CD4-positive, alpha-beta T cell treated with Interleukin-17A for 1 hour (primary cell): ENCODE measurements at regions not wholly inside any gene's neighbourhood (a gene's known extent, or its start where the extent isn't known, plus 50 kb on each side); places are given as distances from the start of the nearest gene placed in this dataset.
"Not testable (repeated sequence)": the region's sequence is repeated elsewhere in the genome, so short reads cannot be mapped to it uniquely, and the experiment has no call there.

Experiments
- DNase-seq: peaks from one replicate; pipeline ENCODE4 v3.0.0-alpha.2; 2020

- DNase-seq = no peak
Measured at GRCh38 chr11:134508219-134508990, 96.4 kb upstream of the B3GAT1 start.

GRCh38 chr11:134506046-134506445 lies 94.0 kb upstream of the B3GAT1 start:
- no peak for DNase-seq

- no peak for DNase-seq
Measured at GRCh38 chr11:134505125-134505524, 93.1 kb upstream of the B3GAT1 start.

GRCh38 chr11:134504146-134504905 lies 92.3 kb upstream of the B3GAT1 start:
- DNase-seq = no peak

- DNase-seq = no peak
Measured at GRCh38 chr11:134503596-134503995, 91.6 kb upstream of the B3GAT1 start.

- DNase-seq = no peak
Measured at GRCh38 chr11:134503100-134503499, 91.1 kb upstream of the B3GAT1 start.

- DNase-seq = no peak
Measured at GRCh38 chr11:134502153-134502550, 90.1 kb upstream of the B3GAT1 start.

GRCh38 chr11:134501406-134502152 lies 89.5 kb upstream of the B3GAT1 start:
- no peak for DNase-seq

- no peak for DNase-seq
Measured at GRCh38 chr11:134500621-134501020, 88.6 kb upstream of the B3GAT1 start.

- DNase-seq = no peak
Measured at GRCh38 chr11:134499990-134500389, 87.9 kb upstream of the B3GAT1 start.

- no peak for DNase-seq
Measured at GRCh38 chr11:134498326-134499139, 86.5 kb upstream of the B3GAT1 start.

DNA sequence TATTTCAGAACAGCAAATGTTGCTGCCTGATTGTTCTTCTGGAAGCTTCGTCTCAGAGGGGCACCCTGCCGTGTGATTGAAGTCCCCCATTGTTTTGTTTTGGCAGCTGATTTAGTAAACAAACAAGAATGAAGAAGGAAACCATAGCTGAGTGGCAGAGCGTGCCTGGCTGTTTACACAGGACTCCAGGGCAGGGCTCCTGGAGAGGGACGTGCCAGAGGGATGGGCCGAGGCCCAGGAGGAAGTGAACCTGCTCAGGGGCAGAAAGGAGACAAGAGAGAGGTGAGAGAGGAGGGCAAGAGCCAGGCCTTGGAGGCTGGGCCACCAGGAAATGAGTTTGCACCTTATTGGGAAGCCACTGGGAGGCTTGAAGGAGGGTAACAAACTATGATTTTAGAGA lies 85.5 kb upstream of the B3GAT1 start:
- DNase-seq = no peak

- not testable (repeated sequence) for DNase-seq
Measured at GRCh38 chr11:134496058-134496457, 84.0 kb upstream of the B3GAT1 start.

DNA sequence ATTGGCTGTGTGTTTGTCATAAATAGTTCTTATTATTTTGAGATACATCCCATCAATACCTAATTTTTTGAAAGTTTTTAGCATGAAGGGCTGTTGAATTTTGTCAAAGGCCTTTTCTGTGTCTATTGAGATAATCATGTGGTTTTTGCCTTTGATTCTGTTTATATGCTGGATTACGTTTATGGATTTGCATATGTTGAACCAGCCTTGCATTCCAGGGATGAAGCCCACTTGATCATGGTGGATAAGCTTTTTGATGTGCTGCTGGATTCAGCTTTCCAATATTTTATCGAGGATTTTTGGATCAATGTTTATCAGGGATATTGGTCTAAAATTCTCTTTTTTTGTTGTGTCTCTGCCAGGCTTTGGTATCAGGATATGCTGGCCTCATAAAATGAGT lies 82.4 kb upstream of the B3GAT1 start:
- DNase-seq = not testable (repeated sequence)

DNA sequence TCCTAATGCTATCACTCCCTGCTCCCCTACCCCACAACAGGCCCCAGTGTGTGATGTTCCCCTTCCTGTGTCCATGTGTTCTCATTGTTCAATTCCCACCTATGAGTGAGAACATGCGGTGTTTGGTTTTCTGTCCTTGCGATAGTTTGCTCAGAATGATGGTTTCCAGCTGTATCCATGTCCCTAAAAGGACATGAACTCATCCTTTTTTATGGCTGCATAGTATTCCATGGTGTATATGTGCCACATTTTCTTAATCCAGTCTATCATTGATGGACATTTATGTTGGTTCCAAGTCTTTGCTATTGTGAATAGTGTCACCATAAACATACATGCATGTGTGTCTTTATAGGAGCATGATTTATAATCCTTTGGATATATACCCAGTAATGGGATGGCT lies 80.4 kb upstream of the B3GAT1 start:
- DNase-seq = not testable (repeated sequence)

DNA sequence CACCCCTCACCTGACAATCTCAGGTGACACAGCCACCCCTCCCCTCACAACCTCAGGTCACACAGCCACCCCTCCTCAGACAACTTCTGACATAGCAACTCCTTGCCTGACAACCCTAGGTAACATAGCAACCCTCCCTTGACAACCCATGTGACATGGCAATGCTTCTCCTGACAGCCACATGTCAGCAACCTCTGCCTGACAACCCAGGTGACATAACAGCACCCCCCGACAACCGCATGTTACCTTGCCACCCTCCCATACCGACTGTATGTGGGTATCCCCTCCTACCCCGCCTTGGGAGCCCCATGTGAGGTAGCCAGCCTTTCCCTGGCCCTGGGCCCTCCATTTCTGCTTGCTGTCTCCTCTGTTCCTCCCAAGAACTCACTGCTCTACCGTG lies 77.7 kb upstream of the B3GAT1 start:
- no peak for DNase-seq

- DNase-seq = peak; percentile 2
Measured at GRCh38 chr11:134488913-134489312, 76.9 kb upstream of the B3GAT1 start.

- DNase-seq = no peak
Measured at GRCh38 chr11:134488512-134488911, 76.5 kb upstream of the B3GAT1 start.

DNA sequence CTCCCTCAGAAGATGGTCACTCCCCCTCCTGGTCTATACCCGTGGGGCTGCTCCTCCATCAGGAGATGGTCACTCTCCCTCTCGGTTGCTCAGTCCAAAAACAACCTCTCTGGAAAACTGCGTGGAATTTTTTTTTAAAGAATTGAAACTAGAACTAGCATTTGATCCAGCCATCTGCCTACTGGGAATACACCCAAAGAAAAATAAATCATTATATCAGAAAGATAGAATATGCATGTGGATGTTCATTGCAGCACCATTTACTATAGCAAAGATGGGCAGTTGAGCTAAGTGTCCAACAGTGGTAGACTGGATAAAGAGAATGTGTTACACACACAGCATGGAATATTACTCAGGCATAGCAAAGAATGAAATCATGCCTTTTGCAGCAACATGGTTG lies 75.7 kb upstream of the B3GAT1 start:
- DNase-seq = no peak

- DNase-seq = no peak
Measured at GRCh38 chr11:134486704-134487103, 74.7 kb upstream of the B3GAT1 start.

DNA sequence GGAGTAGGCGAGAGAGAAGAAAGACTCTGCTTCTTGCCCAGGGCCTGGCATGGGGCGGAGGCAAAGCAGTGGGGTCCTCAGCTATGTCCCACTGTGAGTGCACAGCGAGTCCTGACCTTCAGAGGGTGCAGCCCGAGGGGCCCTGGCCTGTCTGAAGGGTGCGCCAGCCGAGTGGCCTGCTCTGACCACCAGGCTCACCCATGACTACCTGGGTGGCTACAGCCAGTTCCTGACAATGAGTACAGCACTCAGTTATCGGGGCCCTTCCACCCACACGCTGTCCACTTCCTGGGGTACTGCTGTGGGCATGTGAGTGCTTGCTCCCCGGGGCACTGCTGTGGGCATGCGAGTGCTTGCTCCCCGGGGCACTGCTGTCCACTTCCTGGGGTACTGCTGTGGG lies 74.1 kb upstream of the B3GAT1 start:
- no peak for DNase-seq

DNA sequence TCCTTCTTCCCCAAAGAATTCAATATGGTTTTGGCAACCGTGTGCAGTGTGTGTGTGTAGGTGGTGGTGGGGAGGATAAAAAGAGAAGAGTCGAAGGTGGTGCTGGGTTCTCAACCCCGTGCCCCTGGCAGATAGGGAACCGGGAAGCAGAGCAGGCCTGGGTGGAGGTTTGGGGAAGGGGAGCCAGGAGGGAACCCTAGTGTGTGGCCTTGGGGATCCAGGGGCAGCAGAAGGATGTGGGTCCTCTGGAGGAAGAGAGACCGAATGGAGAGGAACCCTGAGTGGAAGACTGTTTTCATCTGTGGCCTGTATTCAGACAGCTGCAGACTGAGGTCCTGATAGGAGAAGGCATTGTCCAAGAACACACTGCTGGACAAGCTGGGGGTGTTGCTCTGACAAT lies 73.3 kb upstream of the B3GAT1 start:
- no peak for DNase-seq

GRCh38 chr11:134483857-134484256 lies 71.8 kb upstream of the B3GAT1 start:
- no peak for DNase-seq
